HG03460 (cell line): ENCODE measurements at regions not wholly inside any gene's neighbourhood (a gene's known extent, or its start where the extent isn't known, plus 50 kb on each side); places are given as distances from the start of the nearest gene placed in this dataset.

Source experiments
- ATAC-seq: cut with Tn5 transposase; IDR thresholded peaks from one replicate; pipeline ENCODE4 v1.9.1; 2021; ENCODE audit not compliant: unreplicated experiment

GRCh38 chr14:100658181-100658886, 68.4 kb upstream of the DLK1 start:
- ATAC-seq, result no peak

DNA sequence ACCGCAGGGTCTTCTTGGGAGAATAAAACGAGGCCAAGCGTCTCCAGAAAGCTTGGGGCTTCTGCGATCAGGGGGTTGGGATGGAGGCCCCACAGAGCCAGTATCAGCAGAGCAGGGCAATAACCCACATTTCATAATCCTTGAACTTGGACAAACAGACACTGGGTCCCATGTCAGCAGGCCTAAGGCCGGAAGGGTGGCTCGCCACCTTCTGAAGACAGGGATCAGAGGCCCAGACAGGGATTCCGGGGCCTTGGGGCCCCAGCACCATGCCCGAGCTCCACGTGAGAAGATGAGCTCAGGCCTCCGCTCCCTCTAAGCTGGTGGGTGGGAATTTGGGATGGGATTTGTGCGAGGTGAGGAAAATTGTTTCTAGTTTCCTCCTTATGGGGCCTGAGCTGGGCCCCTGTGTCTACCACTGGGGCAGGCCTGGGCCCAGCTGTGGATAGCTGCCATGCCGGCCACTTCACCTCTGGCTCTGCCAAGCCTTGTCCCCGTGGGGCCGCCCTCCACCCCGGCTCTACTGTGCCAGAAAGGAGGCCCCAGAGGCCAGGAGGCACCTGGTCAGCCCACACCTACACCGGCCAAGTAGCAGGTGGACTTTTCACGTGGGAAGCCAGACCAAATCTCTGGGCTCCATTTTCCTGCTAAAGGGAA, 67.2 kb upstream of the DLK1 start:
- ATAC-seq, result no peak

DNA sequence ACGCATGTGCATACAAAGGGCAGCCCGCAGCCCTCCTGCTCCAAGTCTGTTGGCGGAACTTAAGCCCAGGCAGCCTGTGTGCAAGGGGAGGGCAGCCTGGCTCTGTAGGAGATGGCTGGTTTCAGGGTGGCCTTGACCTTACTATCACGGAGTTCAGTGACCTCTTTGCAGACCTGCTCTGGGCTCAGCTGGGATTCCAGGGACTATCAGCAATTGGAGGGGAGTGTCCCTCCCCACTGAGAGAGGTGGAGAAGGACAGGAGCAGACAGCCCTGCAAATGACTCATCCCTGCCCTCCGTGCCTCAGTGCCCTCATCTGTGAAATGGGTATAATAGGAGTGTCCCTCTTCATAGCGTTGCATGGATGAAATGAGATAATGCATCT, 66.2 kb upstream of the DLK1 start:
- no peak for ATAC-seq

DNA sequence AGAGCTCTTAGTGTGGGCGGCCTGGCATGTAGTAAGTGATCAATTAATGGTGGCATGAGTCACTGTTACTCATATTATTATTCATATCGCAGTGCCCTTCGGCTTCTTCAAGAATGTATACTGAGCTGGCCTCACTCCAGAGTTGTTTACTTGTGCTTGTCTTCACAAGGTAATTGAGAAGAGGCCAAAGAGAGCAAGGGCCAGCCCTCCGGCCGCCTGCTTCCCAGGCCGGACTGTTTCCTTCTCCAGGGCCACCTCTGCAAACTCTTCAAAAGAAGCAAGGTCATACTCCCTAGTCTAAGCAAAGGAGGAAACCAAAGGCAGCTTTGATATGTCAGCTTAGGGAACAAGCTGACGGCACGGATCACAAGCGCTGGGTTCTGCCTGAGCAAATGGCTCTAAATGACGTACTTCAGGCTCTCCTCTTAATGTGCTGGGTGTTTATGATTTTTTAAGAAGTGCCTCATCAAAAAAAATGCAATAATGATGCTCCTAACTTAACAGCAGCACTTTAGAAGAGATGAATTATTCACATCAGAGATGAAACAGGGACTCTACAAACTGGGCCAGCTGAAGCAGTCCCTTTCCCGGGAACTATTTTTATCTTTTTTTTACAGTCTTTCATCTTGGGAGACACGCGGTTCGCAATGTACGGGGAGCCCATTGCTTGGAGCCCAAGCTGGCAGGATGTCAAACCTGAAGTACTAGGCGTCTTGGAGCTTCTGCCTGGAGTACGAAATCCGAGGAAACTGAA, 65.6 kb upstream of the DLK1 start:
- ATAC-seq, result no peak

DNA sequence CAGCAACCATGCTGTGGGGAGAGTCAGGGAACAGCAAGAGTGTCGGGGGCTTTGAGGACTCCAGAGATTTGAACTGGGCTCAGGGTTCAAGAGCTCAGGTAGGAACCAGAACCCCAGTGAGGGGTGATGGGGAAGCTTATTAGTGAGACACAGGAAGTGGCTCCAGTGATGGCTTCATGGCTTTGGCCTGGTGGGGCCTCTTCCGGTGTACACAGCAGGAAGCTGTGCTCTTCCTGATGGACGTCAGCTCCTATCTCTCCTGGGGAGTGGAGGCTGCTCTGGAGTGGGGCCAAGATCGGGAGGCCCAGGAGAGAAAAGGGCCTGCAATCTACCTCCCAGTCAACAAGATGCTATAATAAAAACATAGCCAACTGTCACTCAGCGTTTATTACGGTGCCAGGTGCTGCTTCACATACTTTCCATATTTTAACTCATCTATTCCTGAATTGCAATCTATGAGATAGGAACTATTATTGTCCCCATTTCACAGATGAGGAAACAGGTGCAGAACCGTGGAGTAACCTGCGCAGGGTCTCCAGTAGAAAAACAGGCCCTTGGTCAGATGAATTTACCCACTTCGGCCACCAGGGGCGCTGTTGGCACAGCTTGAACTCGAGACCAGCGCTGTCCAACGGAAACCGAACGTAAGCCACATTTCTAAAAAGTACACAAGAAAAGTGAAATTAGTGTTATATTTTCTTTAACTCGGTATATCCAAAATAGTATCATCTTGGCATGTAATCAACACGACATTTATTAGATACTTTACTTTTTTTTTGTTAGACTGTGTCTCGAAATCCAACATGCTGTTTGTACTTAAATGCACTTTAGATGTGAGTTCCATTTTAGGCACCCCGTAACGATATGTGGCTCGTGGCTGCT, 63.6 kb upstream of the DLK1 start:
- no peak for ATAC-seq

DNA sequence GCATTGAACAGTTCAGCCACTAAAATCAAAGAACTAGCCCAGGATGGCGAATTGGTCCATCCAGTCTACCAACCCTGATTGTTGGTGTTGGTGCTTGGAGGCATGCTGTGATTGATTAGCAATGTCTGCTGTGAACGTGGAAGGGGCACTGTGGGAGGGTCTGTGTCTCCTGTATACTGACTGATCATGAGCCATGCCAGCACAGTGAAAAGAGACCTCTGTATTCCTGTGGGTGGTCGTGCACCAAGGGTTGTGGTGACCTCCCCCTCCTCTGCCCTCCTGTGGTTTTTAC, 63.0 kb upstream of the DLK1 start:
- ATAC-seq, result no peak

DNA sequence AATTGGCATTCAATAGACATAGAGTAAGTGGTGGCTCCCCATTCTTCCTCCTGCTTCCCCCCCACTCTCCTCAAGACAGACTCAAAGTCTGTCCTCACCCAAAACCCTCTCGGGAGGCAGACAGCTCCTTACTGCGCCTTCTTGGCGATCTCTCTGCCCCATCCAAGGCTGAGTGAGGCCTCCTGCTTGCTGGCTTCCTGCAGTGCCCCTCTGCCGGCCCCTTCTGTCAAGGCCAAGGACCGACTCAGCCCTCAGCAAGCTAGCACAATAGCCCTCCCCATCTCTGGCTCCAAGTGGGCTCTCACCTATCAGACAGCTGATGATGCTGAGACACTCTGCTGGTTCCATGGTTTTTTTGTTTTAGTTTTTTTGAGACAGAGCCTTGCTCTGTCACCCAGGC, 62.5 kb upstream of the DLK1 start:
- ATAC-seq, result no peak

DNA sequence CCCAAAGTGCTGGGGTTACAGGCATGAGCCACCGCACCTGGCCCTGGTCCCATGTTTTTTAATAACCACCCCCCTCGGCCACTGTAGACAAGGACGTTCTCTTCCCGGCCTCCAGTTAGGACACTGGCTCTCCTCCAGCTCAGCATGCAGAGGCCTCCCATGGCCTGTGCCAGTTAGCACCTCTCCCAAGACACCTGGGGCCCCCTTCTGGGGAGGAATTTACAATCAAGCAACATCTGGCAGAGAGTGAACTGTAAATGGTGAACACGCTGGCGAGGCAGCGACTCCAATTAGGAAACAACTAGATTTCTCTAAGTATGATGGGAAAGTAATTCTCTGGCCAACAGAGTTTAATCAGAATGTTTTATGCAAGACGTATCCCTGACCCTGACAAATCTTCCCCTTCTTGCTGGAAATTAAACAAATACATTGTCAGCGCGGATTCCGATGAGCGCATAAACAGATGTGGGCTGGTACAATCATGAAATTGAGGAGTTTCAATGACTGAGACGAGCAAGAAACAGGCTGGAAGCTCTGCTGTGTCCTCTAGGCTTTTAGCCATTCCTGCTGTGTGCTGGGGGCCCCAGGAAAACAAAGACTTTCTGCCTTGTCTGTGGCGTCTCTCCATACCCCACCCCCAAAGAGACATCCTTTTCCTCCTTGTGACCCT, 61.7 kb upstream of the DLK1 start:
- ATAC-seq, result no peak

- ATAC-seq, result no peak
Observed at GRCh38 chr14:100665511-100666032, 61.1 kb upstream of the DLK1 start.

- no peak for ATAC-seq
Observed at GRCh38 chr14:100666403-100666802, 60.3 kb upstream of the DLK1 start.

DNA sequence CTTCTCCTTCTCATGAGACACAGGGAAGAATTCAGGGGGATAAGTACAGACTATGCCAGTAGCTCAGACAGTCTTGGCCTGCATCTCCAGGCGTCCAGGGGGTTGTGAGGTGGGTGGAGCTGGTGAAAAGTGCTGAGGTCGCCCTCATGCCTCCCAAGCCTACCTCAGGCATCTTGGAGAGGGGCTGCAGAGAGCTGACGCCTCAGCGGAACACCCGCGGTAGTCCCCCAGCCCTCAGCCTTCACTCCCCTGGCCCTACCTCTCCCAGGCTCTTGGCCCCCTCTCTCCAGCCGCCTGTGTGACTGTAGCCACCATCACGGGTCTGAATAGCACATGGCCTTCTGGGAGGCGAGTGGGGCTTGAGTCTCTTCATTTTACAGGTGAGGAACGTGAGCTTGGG, 59.8 kb upstream of the DLK1 start:
- no peak for ATAC-seq

- ATAC-seq, result no peak
Observed at GRCh38 chr14:100667656-100668055, 59.0 kb upstream of the DLK1 start.

GRCh38 chr14:100668352-100668751, 58.3 kb upstream of the DLK1 start:
- no peak for ATAC-seq

DNA sequence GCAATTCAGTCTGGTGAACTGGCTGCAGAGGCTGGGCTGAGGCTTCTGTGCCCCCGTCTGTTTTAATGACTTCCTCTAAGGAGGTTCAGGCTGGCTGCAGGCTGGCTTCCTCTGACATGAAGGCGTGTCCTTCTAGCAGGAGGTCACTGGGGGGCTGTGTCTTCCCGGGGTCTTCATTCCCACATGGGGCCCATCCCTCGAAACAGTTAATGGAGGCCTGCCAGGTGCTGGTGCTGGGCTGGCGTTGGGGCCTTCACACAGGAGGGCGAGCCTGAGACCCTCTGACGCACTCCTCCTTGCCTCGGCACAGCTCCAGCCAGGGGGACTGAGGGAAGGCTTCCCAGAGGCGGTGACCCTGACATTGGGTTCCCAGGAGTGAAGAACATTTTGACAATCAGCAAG, 57.7 kb upstream of the DLK1 start:
- no peak for ATAC-seq

DNA sequence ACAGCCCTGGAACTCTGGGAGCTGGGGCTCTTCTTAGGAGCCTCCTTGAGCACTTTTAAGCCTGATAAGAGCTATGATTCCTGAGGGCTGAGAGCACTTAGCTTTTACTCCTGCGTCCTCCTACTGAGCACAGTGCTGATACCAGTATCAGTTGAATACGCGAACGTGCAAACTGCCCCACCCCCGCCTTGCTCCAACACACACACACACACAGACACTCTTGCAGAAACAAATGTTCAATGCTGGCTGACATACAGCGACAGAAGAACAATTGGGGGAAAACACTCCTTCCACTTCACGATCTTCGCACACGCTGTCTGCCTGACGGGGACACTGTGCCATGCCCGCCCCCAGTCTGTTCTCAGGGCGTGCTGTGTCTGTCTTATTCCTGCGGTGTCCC, 57.2 kb upstream of the DLK1 start:
- no peak for ATAC-seq

DNA sequence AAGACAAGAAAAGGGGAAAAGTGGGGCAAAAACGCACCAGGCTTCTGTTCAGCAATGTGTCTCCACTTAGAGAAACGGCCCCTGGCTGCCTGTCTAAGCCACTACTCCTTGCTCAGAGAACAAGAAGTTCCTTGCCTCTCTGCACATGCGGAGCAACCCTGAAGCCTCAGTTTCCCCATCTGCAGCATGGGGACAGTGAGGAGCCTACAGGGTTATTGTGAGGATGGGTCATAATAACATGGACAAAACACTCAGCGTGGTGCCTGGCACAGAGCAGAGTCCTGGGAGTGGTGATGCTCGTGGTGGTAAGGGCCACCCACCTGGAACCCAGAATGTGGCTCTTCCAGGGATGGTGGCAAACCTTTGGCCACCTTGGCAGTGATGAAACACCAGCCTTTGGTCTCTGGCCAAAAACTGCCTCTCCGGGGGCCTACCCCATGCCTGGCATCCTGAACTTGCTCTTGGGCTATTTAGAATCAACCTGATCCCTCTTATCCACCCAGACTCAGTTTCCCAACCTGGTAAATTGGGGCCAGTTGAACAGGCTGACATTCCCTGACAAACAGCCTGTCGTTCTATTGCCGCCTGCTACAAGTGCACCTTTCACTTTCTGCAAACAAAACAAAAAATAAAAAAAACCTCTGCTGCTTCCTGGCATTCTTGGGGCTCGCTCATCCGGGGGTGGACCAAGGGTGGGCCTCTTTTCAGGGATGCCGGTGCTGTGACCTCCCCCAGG, 56.5 kb upstream of the DLK1 start:
- no peak for ATAC-seq

DNA sequence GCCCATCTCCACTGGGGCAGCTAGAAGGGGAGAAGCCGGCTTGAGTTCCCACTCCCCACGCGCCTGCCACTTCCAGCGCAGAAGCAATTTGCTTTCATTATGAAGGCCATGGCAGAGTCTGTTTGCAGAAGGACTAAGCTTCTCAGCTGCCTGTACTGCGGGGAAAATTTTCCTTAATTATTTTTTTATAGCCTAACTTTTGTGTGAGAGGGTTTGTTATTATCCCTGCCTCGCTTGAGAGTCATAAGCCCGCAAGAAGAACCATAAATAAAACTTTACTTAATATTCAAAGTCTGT, 56.0 kb upstream of the DLK1 start:
- no peak for ATAC-seq

- ATAC-seq, result no peak
Observed at GRCh38 chr14:100671386-100671901, 55.2 kb upstream of the DLK1 start.

DNA sequence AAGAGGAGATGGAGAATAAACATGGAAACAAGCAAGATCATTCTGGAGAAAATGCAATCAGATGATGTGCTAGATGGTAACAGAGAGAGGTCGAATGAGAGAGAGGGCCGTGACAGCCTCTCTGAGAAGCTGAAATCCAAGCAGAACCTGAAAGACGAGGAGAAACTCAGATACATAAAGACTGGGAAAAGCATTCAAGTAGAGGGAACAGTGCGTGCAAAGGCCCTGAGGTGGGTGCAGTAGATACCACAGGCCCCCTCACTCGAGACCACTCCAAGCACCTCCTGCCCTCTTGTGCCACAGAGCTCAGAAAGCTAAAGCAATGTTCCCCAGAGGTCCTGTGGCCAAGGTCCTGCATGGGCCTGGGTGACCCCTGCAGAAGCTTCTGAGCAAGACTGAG, 54.8 kb upstream of the DLK1 start:
- no peak for ATAC-seq
